KOPT-K1 (cell line): ENCODE measurements at regions not wholly inside any gene's neighbourhood (a gene's known extent, or its start where the extent isn't known, plus 50 kb on each side); places are given as distances from the start of the nearest gene placed in this dataset.

ENCODE experiments used
- H3K27ac ChIP-seq: fragments of 200-600 bp; sonication (generic); 2 replicates; pipeline ENCODE4 v1.5.1; 2016; ENCODE audit warnings: antibody characterized with exemption, mild to moderate bottlenecking, low read depth, low read length; ENCODE audit not compliant: poor library complexity, severe bottlenecking
- H3K36me3 ChIP-seq: fragments of 200-600 bp; sonication (generic); 2 replicates; pipeline ENCODE4 v1.5.1; 2017; ENCODE audit warnings: antibody characterized with exemption, mild to moderate bottlenecking, low read length, moderate library complexity; ENCODE audit not compliant: insufficient read depth
- H3K9me3 ChIP-seq: fragments of 200-600 bp; sonication (generic); 2 replicates; pipeline ENCODE4 v1.5.1; 2017; ENCODE audit warnings: antibody characterized with exemption, low read length, mild to moderate bottlenecking; ENCODE audit not compliant: insufficient read depth, poor library complexity, severe bottlenecking

DNA sequence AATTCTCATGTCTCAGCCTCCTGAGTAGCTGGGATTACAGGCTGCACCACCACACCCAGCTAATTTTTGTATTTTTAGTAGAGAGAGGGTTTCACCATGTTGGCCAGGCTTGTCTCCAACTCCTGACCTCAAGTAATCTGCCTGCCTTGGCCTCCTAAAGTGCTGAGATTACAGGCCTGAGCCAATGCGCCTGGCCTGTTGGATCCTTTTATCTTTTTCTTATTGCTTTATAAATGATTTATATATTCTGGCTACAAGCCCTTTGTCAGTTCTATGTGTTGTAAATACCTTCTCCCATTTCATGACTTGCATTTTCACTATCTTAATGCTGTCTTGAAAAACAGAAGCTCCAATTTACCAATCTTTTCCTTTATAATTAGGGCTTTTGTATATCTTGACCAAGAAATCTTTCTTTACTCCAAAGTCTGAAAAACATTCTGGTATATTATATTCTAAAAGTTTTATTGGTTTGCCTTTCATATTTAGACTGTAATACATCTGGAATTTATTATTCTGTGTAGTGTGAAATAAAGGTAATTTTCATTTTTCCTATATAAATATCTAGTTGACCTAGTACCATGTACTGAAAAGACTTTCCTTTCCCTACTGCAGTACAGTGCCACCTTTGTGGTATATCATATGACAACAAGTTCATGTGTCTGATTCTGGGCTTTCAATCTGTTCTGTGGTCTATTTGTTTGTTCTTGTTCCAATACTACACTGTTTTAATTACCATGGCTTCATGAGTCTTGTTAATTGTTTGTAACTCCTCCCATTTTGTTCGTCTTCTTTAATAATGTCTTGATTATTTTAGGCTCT lies 52.9 kb upstream of the RNU6-1 start:
- Histone ChIP-seq H3K36me3 (no peaks in the 10 kb centered on the region), H3K27ac (no peak overlapping the region), H3K9me3 (no peaks in the 10 kb centered on the region)

GRCh38 chr15:67895237-67895636 lies 55.4 kb upstream of the RNU6-1 start:
- Histone ChIP-seq H3K36me3 (no peaks in the 10 kb centered on the region), H3K27ac (no peak overlapping the region), H3K9me3 (no peaks in the 10 kb centered on the region)

GRCh38 chr15:67897646-67898339 lies 57.9 kb upstream of the RNU6-1 start:
- Histone ChIP-seq H3K36me3 (no peaks in the 10 kb centered on the region), H3K9me3 (no peaks in the 10 kb centered on the region), H3K27ac (no peak overlapping the region)

- no peak overlapping the region for H3K27ac ChIP-seq
These were observed 59.9 kb upstream of the RNU6-1 start for GRCh38 chr15:67899596-67900283.

GRCh38 chr15:67900621-67901147 lies 60.8 kb upstream of the RNU6-1 start:
- Histone ChIP-seq H3K27ac (no peak overlapping the region), H3K9me3 (no peaks in the 10 kb centered on the region), H3K36me3 (no peaks in the 10 kb centered on the region)

More at GRCh38 chr15:67899596-67900283, 59.9 kb upstream of the RNU6-1 start:
- H3K9me3 ChIP-seq = no peaks in the 10 kb centered on the region
- H3K36me3 ChIP-seq = no peaks in the 10 kb centered on the region

- H3K36me3 ChIP-seq = no peaks in the 10 kb centered on the region
- no peaks in the 10 kb centered on the region for H3K9me3 ChIP-seq
- H3K27ac ChIP-seq = no peak overlapping the region
These were observed 62.1 kb upstream of the RNU6-1 start for GRCh38 chr15:67901922-67902321.

- Histone ChIP-seq H3K27ac (no peak overlapping the region), H3K36me3 (no peaks in the 10 kb centered on the region), H3K9me3 (no peaks in the 10 kb centered on the region)
These were observed 62.7 kb upstream of the RNU6-1 start for GRCh38 chr15:67902579-67903009.

DNA sequence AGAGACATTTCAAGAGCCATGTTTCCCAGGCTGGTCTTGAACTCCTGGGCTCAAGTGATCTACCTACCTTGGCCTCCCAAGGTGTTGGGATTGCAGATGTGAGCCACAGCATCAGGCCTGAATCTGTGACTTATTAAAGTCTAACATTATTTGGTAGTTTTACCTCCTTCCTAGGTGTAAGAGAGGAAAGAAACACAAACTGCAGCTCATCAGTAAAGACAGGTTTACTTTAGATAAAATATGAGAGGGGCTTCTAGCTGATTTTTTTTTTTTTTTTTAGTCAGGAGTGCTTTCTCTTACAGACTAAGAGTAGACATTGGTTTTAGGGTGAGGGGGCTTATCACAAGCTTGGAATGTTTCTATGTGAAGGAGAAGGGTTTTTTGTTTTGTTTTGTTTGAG lies 63.9 kb upstream of the RNU6-1 start:
- Histone ChIP-seq H3K9me3 (no peaks in the 10 kb centered on the region), H3K36me3 (no peaks in the 10 kb centered on the region), H3K27ac (no peak overlapping the region)

DNA sequence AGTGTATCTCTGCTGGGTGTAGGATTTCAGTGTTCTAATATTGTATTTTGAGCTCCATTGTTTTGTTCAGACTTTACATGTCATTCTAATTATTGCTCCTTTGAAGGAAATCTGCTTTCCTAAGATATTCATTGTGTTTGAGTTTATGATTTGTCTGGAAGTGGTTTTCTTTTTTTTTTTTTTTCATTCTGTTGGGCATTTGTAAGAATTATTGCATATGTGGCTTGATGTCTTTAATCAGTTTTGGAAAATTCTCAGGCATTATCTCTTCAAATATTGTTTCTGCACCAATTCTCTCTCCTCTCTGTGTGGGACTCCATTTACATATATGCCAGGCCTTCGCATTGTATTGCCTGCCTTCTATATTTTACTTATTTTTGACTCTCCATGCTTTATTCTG lies 65.8 kb upstream of the RNU6-1 start:
- H3K9me3 ChIP-seq = peaks cover 15% of the 10 kb centered on the region
- H3K36me3 ChIP-seq = no peaks in the 10 kb centered on the region
- H3K27ac ChIP-seq = no peak overlapping the region

DNA sequence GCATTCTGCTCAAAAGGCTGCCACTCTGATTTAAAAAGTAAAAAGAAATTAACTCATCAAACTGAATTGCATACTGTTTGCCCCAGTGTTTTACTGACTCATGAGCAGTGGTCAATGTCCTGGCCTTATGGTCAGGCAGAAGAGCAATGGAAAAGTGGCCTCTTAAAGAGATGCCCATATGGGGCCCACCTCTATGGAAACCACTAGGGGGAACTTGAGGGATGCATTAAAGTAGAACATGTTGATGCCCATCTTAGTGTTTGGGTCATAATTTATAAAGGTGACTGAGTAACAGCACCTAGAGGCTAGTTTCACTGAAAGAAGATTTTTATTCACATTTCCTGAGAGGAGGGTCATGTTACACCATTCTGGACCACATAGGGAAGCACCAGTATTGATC lies 66.5 kb upstream of the RNU6-1 start:
- Histone ChIP-seq H3K9me3 (peaks cover 15% of the 10 kb centered on the region), H3K27ac (no peak overlapping the region), H3K36me3 (no peaks in the 10 kb centered on the region)

- Histone ChIP-seq H3K36me3 (no peaks in the 10 kb centered on the region), H3K9me3 (peaks cover 15% of the 10 kb centered on the region), H3K27ac (no peak overlapping the region)
These were observed 67.4 kb upstream of the RNU6-1 start for GRCh38 chr15:67907184-67907723.

GRCh38 chr15:67908756-67909155 lies 68.9 kb upstream of the RNU6-1 start:
- Histone ChIP-seq H3K9me3 (peaks cover 15% of the 10 kb centered on the region), H3K36me3 (no peaks in the 10 kb centered on the region), H3K27ac (no peak overlapping the region)

GRCh38 chr15:67911727-67912126 lies 71.9 kb upstream of the RNU6-1 start:
- Histone ChIP-seq H3K27ac (no peak overlapping the region), H3K36me3 (no peaks in the 10 kb centered on the region), H3K9me3 (peaks cover 15% of the 10 kb centered on the region)

GRCh38 chr15:67914028-67914427 lies 74.2 kb upstream of the RNU6-1 start:
- Histone ChIP-seq H3K9me3 (peaks cover 28% of the 10 kb centered on the region), H3K27ac (no peak overlapping the region), H3K36me3 (no peaks in the 10 kb centered on the region)
